HT-29 (cell line): ENCODE measurements at regions not wholly inside any gene's neighbourhood (a gene's known extent, or its start where the extent isn't known, plus 50 kb on each side); places are given as distances from the start of the nearest gene placed in this dataset.
"Not testable (repeated sequence)": the region's sequence is repeated elsewhere in the genome, so short reads cannot be mapped to it uniquely, and the experiment has no call there.

Source experiments
- DNase-seq: peaks from one replicate; pipeline ENCODE4 v3.0.0-alpha.2; 2015; ENCODE audit warnings: low spot score

DNA sequence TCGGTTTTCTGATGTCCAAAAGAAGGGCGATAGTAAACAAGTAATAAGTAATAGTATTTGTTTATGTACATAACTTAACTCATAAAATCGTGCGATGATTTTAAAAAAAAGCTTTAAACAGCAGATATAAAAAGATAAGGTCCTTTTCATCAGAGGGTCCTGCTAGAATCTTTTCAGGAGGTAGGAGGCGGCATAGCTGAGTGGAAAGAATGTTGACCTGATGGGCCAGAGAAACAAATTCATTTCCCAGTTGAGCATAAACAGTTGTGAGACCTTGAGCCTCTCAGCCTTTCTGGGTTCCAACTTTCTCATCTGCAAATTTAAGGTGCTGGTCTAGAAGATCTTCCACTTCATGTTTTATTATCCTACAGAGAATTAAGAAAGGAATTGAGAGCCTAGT is 173.5 kb downstream of the LACC1 start:
- no peak for DNase-seq

DNA sequence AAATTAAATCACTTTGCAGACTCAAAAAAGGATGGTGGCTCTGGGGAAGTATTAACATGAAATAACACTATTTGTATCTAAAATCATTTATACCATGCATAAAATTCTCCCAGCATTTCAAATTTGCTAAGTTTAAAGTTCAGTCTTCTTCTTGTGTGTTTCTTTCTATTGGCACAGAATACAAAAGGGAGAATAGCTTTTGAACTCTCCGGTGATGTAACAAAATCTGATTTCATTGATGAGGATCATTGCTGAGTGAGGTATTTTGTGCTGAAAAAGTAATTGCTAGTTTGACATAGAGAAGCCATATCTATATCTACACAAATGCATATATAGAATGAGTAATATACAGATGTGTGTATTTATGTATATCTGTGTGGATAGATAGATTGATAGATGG is 174.8 kb downstream of the LACC1 start:
- no peak for DNase-seq

DNA sequence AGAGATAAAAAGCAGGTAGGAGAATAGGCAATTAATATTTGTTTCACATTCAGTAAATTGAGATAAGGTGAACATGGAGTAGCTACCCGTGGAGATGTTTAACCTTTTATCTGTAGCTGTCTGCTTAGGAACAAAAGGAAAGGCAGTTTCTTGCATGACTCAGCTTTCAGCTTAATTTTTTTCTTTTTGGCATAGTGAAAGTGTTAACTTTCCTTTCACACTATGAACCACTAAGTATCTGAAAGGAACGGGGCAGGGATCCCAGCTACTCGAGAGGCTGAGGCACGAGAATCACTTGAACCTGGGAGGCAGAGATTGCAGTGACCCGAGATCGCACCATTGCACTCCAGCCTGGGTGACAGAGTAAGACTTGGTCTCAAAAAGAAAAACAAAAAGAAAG is 176.0 kb downstream of the LACC1 start:
- not testable (repeated sequence) for DNase-seq

DNA sequence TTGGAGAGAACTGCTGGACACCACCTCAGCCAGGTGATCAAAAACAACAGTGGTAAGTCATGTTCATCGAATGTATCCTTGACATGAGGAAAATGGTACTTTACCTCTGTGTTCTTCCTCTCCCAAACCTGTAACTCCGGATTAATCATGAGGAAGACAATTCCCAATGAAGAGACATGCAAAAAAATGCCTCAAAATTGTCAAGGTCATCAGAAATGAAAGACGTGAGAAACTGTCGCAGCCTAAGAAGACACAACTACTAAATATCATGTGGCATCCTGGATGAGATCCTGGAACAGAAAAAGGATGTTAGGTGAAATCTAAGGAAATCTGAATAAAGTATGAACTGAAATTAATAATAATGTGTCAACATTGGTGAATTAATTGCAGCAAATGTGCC is 178.4 kb downstream of the LACC1 start:
- DNase-seq, result no peak

DNA sequence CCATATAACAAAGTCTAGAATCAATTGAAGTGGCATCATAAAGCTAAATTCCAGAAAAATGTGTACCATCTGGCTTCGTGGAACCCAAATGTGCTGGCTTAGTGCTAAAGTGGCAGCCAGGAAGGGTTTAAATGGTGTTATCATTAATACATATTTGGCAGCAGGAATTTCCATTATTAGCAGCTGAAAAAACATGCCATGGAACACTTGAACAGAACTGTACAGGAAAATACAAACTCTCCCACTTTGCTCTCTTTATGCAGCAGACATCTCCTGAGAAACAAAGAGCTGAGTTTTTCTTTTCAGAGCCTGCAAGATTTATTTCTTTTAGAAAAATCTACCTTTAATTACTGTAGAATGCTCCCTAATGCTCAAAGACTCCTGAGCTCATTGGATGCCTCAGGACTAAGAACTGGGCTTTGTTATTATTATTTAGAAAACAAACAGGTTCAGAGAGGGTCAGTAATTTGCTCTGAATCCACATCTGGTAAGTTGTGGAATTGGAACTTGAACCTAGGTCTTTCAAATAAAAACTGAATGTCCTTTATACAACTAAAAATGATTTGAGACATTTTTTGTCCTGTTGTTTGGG is 179.0 kb downstream of the LACC1 start:
- DNase-seq, result no peak

DNA sequence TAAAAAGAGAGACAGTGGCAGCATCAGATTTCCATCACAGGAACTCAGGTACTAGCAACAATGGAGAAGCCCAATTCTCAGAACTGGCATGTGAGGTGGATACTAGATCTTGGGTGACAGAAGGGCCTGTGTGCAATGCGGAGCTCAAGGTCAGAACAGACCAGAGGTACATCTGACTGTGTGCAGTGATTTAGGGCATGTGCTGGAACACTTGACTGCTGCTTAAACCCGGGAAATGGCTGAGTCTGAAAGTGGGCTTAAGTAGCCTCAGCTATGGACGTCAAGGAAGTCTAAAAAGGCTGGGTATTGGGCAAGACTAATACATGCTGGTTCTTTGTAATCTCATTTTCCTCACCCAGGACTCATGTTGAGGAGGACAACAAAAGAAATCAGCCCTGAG is 182.2 kb downstream of the LACC1 start:
- DNase-seq, result no peak

DNA sequence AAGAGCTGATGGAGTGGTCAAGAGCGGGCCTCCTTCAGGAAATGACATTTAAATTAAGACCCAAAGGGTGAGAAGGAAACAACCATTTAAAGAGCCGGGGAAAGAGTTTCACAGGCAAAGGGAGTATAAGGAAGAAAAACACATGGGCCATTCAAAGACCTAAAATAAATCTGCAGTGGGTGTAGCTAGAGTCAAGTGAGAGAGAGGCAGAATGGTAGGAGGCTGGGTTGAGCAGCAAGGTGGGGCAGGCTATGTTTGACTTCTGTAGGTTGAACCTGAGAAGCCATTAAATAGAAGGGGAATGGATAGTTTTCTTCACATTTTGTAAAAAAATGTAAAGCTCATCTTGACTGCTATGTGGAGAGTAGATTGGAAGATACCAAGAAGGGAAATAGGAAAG is 183.8 kb downstream of the LACC1 start:
- no peak for DNase-seq

DNA sequence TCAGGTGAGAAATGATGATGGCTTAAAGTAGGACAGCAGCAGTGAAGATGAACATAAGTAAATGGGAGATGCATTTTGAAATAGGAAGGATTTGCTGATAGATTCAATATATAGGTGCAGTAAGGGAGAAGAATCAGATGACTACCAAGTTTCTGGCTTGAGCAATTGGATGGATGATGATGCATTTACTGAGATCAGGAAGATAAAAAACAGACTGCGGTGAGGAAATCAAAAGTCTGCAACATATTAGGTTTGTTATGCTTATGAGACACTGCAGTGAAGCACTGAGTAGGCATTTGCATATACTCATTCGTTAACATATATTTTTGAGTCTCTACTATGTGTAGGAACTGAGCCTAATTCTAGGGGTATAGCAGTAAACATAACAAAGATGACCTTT is 184.2 kb downstream of the LACC1 start:
- DNase-seq, result no peak

DNA sequence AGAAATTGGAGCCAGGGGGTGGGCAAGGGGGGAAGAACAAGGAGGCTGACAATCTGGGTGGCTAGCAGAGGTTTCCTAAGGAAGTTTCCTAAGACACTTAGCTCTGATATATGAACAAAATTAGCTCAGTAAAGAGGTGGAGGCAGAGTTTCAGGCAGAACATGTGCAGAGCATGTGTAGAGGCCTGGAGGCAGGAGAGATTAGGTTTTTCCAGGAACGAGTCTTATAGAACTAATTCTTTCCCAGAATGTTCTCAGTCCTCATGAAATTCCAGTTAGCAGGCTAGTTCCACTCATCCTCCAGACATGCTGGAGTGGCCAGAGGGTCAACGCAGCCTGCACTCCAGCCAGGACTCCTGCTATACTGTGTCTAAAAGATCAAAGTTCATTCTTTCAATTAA is 184.7 kb downstream of the LACC1 start:
- no peak for DNase-seq

DNA sequence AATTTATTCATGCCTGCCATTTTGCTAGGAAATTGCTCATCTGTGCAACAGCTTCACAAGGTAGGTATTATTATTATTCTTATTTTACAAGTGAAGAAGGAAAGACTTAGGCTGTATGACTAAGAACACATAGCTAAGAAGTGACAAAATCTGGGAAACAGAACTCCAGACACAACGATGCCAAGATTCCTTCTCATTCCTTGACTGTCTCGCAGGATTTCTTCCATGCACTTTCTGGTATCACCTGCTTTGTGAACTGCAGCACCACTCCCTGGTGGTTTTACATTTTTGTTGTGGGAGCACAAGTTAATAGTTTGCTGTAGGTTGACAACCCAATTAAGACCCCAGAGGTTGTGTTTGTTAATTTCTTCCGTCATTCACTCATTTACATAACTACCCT is 188.5 kb downstream of the LACC1 start:
- DNase-seq, result no peak

DNA sequence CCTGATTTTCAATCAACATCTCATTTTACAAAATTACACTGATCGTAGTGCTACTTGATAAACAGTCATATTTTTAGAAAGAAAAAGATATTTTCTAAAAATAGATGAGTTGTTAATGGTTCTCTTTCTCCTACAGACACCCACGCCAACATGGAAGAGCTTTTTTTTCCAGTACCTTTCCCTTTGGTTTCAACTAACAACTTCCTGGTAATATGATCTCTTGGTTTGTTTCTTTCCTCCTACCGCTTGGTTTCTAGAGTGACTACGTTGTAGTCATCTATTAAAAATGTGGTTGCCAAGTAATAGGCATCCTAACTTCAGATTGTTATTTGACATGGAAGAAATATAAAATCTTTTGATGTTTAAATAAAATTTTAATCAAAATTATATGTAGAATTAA is 189.0 kb downstream of the LACC1 start:
- peak; percentile 69 for DNase-seq

DNA sequence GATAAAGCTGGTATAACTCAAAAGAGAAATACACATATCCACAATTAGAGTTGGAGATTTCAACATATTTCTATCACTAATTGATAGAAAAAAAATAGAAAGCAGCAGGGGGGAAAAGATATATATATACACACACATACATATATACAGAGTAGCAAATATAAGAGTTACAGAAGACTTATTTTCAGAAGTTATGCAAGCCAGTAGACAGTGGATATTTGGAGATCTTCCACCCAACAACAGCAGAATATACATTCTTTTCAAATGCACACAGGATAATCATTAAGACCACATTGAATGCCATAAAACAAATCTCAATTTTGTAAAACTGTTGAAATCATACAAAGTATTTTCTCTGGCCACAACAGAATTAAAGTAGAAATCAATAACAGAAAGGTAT is 192.8 kb downstream of the LACC1 start:
- DNase-seq, result no peak

DNA sequence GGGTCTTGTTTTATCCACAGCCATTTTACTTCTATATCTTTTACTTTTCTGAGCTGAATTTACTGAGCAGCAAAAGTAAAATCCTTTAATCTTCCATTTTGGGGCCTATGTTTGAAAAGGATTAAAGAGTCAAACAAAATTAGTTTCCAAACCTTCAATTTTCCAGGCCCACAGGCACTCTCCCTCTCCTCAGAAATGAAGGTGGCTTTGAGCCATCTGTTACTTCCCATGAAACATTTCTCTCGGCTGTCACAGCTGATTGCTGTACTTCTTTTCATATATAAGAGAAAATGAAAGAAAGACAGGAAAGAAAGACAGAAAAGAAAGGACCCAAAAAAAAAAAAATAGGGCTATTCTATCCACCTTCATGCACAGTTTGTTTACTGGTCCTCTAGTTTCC is 194.9 kb downstream of the LACC1 start:
- no peak for DNase-seq

DNA sequence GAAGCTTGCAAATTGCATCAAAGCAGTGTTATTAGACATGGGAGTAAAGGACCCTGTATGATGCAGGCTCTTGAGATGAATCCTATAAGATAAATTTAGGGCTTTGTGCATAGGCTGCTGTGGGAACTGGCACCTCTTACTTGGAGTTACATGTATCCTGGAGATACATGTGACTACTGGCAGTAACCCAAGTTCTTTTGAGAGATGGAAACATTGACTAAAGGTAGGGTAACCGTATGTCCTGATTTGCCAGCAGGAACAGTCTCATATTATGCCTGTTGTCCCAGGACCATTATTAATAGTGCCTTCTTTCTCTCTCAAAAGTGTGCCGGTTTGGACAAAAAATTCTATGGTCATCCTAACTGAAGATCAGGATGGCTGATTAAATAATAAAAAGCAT is 195.4 kb downstream of the LACC1 start:
- no peak for DNase-seq

DNA sequence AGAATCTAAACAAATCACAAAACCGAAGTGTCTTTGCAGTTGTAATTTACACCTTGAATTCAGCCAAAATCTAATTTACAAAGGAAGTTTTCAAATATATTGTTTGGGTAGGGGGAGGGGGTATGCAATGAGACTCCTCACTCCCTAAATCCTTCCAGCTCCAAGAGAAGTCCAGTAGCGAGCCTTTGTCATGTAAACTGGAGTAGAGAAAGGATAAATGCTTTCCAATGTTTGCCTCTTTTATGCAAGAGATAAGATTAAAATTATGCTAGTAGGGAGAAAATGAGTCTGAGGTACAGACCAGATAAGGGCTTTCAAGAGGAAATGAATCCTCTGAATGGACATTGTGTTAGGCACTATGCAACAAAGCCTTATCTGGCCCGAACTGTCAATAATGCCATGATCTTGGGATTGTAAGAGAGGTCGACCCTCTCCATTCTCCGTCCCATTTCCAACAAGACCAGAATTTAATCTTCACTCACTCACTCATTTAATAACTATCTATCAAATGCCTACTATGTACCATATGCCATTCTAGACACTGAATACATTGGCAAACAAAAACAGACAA is 199.2 kb downstream of the LACC1 start:
- no peak for DNase-seq

DNA sequence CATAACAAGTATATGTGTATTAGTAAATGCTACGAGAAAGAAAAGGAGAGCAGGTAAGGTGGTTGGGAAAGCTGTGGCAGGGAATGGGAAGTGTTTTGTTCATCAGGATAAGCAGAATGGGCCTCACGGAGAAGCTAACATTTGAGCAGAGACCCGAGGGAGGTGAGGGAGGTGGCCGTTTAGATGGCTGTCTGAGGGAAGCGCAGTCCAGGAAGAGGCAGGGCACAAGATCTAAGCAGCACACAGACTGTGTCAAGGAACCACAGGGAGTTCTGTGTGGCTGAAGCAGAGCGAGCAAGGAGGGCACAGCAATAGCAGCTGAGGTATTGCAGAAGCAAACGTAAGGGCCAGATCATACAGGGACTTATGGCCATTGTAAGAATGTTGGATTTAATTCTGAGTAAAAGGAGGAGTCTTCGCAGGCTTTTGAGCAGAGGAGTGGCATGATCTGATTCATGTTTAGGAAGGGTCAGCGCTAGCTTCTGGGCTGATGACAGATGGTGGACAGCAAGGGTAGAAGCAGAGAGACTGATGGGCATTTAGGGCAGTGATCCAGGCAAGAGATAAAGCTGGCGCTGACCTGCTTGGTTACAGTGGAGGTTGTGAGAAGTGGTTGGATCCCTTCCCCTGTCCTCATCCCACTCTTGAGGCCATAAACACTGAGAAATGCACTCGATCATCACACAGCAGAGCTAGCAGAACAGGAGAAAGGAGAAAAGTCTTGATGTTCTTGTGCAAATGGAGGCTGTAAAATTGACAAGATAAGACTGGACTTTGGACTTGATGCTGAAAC is 199.9 kb downstream of the LACC1 start:
- DNase-seq, result no peak

DNA sequence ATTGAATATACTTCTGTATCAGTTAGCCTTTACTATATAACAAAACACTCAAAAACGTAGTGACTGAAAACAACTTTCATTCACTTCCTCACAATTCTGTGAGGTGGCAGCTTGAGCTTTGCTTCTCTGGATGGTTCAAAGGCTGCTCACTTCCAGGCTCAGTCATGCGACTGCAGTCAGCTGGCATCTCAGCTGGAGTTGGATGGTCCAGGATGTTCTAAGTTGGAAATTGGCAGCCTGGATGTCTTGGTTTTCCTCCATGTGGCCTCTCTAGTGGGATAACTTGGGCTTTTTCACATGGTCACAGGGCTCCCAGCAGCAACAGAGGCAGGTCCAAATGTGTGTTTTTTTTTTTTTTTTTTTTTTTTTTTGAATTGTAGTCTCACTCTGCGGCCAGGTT is 204.4 kb downstream of the LACC1 start:
- no peak for DNase-seq

DNA sequence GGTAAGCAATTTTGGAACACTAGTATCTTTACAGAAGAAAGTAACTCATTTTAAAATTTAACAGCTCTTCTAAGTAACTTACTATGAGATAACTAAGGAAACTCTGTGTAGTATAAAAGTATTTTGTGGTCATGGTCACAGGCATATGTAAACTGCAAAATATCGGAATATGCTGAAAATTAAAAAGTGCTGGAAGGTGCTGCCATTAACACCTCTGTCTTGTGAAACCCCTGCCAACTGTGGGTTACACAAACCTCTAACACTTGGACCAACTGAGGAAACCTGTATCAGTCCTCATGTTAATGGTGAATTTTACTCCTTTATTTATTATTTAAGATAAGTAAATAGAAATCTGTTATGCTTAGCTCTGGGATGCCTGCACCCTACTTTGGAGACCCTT is 206.7 kb downstream of the LACC1 start:
- DNase-seq, result no peak

DNA sequence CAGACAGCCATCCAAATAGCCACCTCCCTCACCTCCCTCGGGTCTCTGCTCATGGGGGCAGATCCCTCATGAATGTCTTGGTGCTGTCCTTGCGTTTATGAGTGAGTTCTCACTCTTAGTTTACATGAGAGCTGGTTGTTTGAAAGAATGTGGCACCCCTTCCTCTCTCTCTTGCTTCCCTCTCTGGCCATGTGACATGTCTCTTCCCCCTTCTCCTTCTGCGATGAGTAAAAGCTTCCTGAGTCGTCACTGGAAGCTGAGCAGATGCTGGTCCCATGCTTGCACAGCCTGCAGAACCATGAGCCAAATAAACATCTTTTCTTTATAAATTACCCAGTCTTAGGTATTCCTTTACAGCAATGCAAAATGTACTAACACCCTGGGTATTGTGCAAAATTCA is 208.7 kb downstream of the LACC1 start:
- DNase-seq, result no peak

DNA sequence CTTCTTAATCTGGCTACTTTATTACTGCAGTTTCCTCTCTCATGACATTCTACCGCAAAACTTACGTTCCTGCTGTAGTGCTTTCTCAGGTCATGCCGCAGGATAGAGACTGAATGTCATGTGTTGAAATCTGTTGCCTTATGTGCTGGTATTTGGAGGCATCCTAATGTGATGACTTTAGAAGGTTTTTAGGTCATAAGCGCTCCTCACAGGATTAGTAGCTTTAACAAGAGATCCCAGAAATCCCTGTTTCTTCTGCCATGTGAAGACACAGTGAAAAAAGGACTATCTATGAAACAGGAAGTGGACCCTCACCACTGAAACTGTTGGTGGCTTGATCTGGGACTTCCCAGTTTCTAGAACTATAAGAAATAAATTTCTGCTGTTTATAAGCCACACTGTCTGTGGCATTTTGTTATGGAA is 209.3 kb downstream of the LACC1 start:
- no peak for DNase-seq

DNA sequence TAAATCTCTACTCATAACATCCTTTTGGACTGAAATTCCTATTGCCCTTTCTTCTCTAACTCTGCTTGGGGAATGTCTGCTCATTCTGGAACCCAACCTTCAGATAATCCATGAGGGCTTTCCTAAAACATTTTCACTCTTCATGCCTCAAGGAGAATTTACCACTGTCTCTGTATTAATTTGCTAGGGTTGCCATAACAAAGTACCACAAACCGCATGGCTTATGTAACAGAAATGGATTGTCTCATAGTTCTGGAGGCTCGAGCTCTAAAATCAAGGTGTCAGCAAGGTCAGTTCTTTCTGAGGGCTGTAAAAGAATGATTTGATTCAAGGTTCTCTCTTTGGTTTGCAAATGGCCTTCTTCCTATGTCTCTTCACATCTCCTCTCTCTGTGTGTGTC is 209.7 kb downstream of the LACC1 start:
- DNase-seq, result no peak

DNA sequence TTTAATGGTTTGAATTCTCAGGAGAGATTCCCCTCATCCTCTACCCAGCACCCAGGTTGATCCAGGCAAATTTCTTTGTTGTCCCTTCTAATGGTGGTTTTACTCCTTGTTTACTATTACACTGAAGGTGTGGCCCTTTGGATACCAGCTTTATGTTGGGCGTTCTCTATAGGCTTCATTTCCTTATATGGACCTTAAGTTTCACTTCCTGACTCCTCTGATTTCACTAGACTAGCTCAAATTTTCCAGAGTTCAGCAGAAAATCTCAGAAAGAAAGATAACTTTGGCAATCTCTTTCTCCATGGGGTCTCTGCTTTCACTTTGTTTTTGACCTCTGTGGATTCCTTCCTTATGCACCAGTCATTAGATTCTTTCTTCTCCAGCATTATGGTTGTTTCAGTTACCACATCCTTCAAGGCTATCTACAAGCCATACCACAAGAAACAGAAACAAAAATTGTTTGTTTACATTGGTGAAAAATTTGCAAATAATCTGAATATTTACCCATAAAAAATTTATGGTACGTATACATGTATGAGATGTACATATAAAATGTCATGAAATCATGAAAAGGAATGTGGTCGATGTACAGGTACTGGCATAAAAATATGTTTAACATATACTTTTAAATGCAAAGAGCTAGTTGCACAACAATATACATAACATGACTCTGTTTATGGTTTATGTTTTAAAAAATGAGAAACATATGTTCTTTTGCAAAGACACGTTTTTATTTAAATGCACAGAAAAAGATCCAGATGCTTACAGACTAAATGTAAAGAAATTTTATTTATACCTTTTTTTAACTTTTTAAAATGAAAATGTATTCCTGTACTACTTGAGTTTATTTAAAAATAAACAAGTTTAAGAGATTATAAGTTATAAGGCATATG is 212.6 kb downstream of the LACC1 start:
- no peak for DNase-seq
